Hepatocyte (in vitro differentiated cells): ENCODE measurements at regions not wholly inside any gene's neighbourhood (a gene's known extent, or its start where the extent isn't known, plus 50 kb on each side); places are given as distances from the start of the nearest gene placed in this dataset.

Experiments used
- EZH2 ChIP-seq: fragments of 200-600 bp; sonication (generic); IDR thresholded peaks from 2 replicates; pipeline ENCODE4 v1.6.1; 2016; ENCODE audit warnings: antibody characterized with exemption, mild to moderate bottlenecking, borderline replicate concordance
- TF ChIP-seq, protein P1 (sequence below): fragments of 200-600 bp; sonication (generic); IDR thresholded peaks from 2 replicates; pipeline ENCODE4 v1.5.1; 2016; ENCODE audit warnings: antibody characterized with exemption, mild to moderate bottlenecking; ENCODE audit not compliant: poor library complexity

DNA sequence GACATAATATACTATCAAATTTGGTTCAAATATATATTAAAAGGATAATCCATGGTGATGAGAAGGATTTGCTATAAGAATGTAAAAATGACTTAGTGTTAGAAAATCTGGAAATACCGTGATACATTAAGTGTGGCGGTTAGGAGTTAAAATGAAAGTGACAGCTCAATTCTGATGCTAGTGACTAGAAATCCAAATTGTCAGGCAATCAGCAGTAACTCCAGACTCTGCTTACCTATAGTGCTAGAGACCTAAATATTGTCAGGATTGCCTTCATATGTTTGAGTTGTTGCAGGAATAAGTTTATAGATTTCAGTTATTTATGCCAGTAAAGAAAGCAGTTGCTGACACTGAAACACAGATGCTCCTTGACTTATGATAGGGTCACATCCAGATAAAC, 737.4 kb downstream of the MRPL39 start:
- TF ChIP-seq, protein P1, sequence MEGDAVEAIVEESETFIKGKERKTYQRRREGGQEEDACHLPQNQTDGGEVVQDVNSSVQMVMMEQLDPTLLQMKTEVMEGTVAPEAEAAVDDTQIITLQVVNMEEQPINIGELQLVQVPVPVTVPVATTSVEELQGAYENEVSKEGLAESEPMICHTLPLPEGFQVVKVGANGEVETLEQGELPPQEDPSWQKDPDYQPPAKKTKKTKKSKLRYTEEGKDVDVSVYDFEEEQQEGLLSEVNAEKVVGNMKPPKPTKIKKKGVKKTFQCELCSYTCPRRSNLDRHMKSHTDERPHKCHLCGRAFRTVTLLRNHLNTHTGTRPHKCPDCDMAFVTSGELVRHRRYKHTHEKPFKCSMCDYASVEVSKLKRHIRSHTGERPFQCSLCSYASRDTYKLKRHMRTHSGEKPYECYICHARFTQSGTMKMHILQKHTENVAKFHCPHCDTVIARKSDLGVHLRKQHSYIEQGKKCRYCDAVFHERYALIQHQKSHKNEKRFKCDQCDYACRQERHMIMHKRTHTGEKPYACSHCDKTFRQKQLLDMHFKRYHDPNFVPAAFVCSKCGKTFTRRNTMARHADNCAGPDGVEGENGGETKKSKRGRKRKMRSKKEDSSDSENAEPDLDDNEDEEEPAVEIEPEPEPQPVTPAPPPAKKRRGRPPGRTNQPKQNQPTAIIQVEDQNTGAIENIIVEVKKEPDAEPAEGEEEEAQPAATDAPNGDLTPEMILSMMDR = no peak
- TF ChIP-seq EZH2 = no peak
